Thyroid gland (tissue), 4 donors: ENCODE measurements at regions not wholly inside any gene's neighbourhood (a gene's known extent, or its start where the extent isn't known, plus 50 kb on each side); places are given as distances from the start of the nearest gene placed in this dataset.
A peak's percentile ranks its signal among the peaks of the same experiment; 100 is the strongest.

Source experiments
- DNase-seq, 2 donors: peaks; one replicate each; pipeline ENCODE4 v3.0.0-alpha.2; 2019
- H3K27ac ChIP-seq, 3 donors: fragments of 200-600 bp; sonication (generic); 1 replicate in 2 of 3; 2 replicates in 1 of 3; pipeline ENCODE4 v1.5.1; 2016 to 2019; ENCODE audit warnings: mild to moderate bottlenecking in 1 of 3, moderate library complexity in 1 of 3
- H3K27me3 ChIP-seq: fragments of 200-600 bp; sonication (generic); one replicate; pipeline ENCODE4 v1.5.1; 2019
- H3K36me3 ChIP-seq, 2 donors: fragments of 200-600 bp; sonication (generic); one replicate each; pipeline ENCODE4 v1.5.1; 2016 to 2019
- H3K4me1 ChIP-seq, 2 donors: fragments of 200-600 bp; sonication (generic); one replicate each; pipeline ENCODE4 v1.5.1; 2017 to 2019
- H3K4me3 ChIP-seq, 3 donors: fragments of 200-600 bp; sonication (generic); replicated peaks in 1 of 3; 1 replicate in 2 of 3; 2 replicates in 1 of 3; pipeline ENCODE4 v1.5.1; 2016; ENCODE audit warnings: mild to moderate bottlenecking in 1 of 3
- H3K9me3 ChIP-seq: fragments of 200-600 bp; sonication (generic); one replicate; pipeline ENCODE4 v1.5.1; 2017
- CTCF ChIP-seq, 6 experiments: fragments of 200-600 bp in 3 of 6; fragments of 450-650 bp in 3 of 6; sonication (generic) in 3 of 6; IDR thresholded peaks; one replicate each; pipeline ENCODE4 v1.5.1; 2016 to 2019; ENCODE audit warnings: antibody characterized with exemption in 6 of 6, mild to moderate bottlenecking in 2 of 6, inconsistent platforms in 1 of 6, moderate library complexity in 1 of 6
- POLR2A ChIP-seq, 2 donors: fragments of 450-650 bp; IDR thresholded peaks; one replicate each; pipeline ENCODE4 v1.6.1; 2017; ENCODE audit warnings: antibody characterized with exemption in 2 of 2, mild to moderate bottlenecking in 2 of 2, moderate library complexity in 1 of 2
- WGBS, 2 donors: methylation state at CpG; one replicate each; pipeline ENCODE4 v1.1.5; 2017; 5-methylcytosine and 5-hydroxymethylcytosine counted together
- intact Hi-C: fragments of 100-400 bp; cut with DNase I; formaldehyde crosslinking; loops from one replicate; pipeline ENCODE4 v1.15.1; 2023

- no peak for TF ChIP-seq CTCF (IDR thresholded peaks at IDR 0.05)
- no peak for TF ChIP-seq POLR2A (IDR thresholded peaks at IDR 0.05)
- Histone ChIP-seq H3K4me1 (peaks cover 10 to 12% of the 10 kb centered on the region in 2 donors), H3K4me3 (no peak overlapping the region), H3K36me3 (no peaks in the 10 kb centered on the region), H3K27ac (no peak overlapping the region), H3K9me3 (no peaks in the 10 kb centered on the region), H3K27me3 (no peaks in the 10 kb centered on the region)
- DNase-seq = peak in 1 of 2 donors; percentile 10
- intact Hi-C loops = loop anchor here (10.0 kb wide), 3 partner anchors 226 to 286 kb away; partner anchors contain the start of gene ABCA1
- 21 to 23% methylated on average over 2 of the region's 2 CpGs for WGBS, 2 donors
Observed at GRCh38 chr9:105150991-105151685, 93.3 kb upstream of the SLC44A1 start.

GRCh38 chr9:105151686-105151995, 92.8 kb upstream of the SLC44A1 start:
- Histone ChIP-seq H3K27me3 (no peaks in the 10 kb centered on the region), H3K27ac (no peak overlapping the region), H3K4me1 (peaks cover 10 to 12% of the 10 kb centered on the region in 2 donors), H3K9me3 (no peaks in the 10 kb centered on the region), H3K4me3 (no peak overlapping the region), H3K36me3 (no peaks in the 10 kb centered on the region)
- TF ChIP-seq POLR2A (IDR thresholded peaks at IDR 0.05) = no peak
- no peak for TF ChIP-seq CTCF (IDR thresholded peaks at IDR 0.05)
- intact Hi-C loops = loop anchor here (10.0 kb wide), 3 partner anchors 227 to 287 kb away; partner anchors contain the start of gene ABCA1
- 95 to 97% methylated on average over 3 of the region's 3 CpGs for WGBS, 2 donors
- DNase-seq = no peak

GRCh38 chr9:105154723-105155191, 89.7 kb upstream of the SLC44A1 start:
- Histone ChIP-seq H3K4me1 (peaks cover 10 to 12% of the 10 kb centered on the region in 2 donors), H3K27ac (no peak overlapping the region), H3K9me3 (no peaks in the 10 kb centered on the region), H3K36me3 (no peaks in the 10 kb centered on the region), H3K27me3 (no peaks in the 10 kb centered on the region), H3K4me3 (no peak overlapping the region)
- TF ChIP-seq CTCF (IDR thresholded peaks at IDR 0.05) (no peak), POLR2A (IDR thresholded peaks at IDR 0.05) (no peak)
- no peak for DNase-seq
- intact Hi-C loops = loop anchor here (10.0 kb wide), 3 partner anchors 230 to 290 kb away; partner anchors contain the start of gene ABCA1
- 78 to 81% methylated on average over 2 of the region's 2 CpGs for WGBS, 2 donors

- WGBS, 2 donors = 15 to 23% methylated on average over 4 of the region's 4 CpGs
Observed at GRCh38 chr9:105157171-105157583, 87.3 kb upstream of the SLC44A1 start.

More at GRCh38 chr9:105157171-105157583, 87.3 kb upstream of the SLC44A1 start:
- peak; percentile 18 to 41 for DNase-seq
- Histone ChIP-seq H3K36me3 (no peaks in the 10 kb centered on the region), H3K4me3 (no peak overlapping the region), H3K9me3 (no peaks in the 10 kb centered on the region), H3K27me3 (no peaks in the 10 kb centered on the region), H3K4me1 (no peaks in the 10 kb centered on the region), H3K27ac (no peak overlapping the region)
- peak in 4 of 6 experiments; percentile 45 to 62 (median 53) for TF ChIP-seq CTCF (IDR thresholded peaks at IDR 0.05)
- TF ChIP-seq POLR2A (IDR thresholded peaks at IDR 0.05) = no peak
- intact Hi-C loops = loop anchor here (10.0 kb wide), 3 partner anchors 232 to 292 kb away; partner anchors contain the start of gene ABCA1
